Fibroblast of lung (primary cell): ENCODE measurements at regions not wholly inside any gene's neighbourhood (a gene's known extent, or its start where the extent isn't known, plus 50 kb on each side); places are given as distances from the start of the nearest gene placed in this dataset.

Experiments
- EZH2 ChIP-seq: IDR thresholded peaks from 2 replicates; pipeline ENCODE4 v1.5.1; 2012; ENCODE audit warnings: low read length, control low read depth, mild to moderate bottlenecking; ENCODE audit errors: missing control alignments
- TF ChIP-seq, protein P1 (sequence below), 2 donors: IDR thresholded peaks in 1 of 2; conservative IDR thresholded peaks in 1 of 2; 1 replicate in 1 of 2; 2 replicates in 1 of 2; pipeline ENCODE4 v1.5.1; 2011 to 2012; ENCODE audit warnings: low read length in 2 of 2, control low read depth in 1 of 2, inconsistent platforms in 1 of 2, low read depth in 1 of 2, mild to moderate bottlenecking in 1 of 2

DNA sequence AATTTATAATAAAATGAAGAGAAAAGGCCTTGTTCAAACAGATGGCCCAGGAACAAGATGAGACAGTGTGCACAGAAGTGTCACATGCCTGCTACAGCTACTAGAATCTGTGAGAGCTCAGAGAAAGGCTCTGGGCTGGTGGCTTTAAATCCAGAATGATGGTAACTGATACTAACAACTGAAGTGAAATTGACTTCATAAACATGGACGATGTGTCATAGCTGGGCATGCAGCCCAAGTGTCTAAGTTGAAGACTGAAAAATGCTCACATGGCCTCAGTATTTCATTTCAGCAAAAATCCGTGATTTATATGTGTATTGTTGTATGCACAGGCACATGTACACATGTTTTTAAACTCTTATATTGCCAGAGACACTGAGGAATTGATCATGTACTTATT, 208.3 kb upstream of the RUNX1 start:
- TF ChIP-seq, protein P1, sequence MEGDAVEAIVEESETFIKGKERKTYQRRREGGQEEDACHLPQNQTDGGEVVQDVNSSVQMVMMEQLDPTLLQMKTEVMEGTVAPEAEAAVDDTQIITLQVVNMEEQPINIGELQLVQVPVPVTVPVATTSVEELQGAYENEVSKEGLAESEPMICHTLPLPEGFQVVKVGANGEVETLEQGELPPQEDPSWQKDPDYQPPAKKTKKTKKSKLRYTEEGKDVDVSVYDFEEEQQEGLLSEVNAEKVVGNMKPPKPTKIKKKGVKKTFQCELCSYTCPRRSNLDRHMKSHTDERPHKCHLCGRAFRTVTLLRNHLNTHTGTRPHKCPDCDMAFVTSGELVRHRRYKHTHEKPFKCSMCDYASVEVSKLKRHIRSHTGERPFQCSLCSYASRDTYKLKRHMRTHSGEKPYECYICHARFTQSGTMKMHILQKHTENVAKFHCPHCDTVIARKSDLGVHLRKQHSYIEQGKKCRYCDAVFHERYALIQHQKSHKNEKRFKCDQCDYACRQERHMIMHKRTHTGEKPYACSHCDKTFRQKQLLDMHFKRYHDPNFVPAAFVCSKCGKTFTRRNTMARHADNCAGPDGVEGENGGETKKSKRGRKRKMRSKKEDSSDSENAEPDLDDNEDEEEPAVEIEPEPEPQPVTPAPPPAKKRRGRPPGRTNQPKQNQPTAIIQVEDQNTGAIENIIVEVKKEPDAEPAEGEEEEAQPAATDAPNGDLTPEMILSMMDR (conservative IDR thresholded peaks at IDR 0.05 in 1 of 2, IDR thresholded peaks at IDR 0.05 in 1 of 2; ENCODE audit: low read depth in 1 of 2, low read length in 2 of 2): no peak
- no peak for TF ChIP-seq EZH2
